OCI-LY3 (cell line): ENCODE measurements at regions not wholly inside any gene's neighbourhood (a gene's known extent, or its start where the extent isn't known, plus 50 kb on each side); places are given as distances from the start of the nearest gene placed in this dataset.
"Not testable (repeated sequence)": the region's sequence is repeated elsewhere in the genome, so short reads cannot be mapped to it uniquely, and the experiment has no call there.

Experiments
- H2AFZ ChIP-seq: fragments of 200-600, 300-600 bp; shearing (Covaris generic); 2 replicates; pipeline ENCODE4 v1.6.0; 2014; ENCODE audit warnings: antibody characterized with exemption, low read depth, low read length
- H3K27ac ChIP-seq: fragments of 200-600, 300-600 bp; sonication (generic); 2 replicates; pipeline ENCODE4 v1.5.1; 2014; ENCODE audit warnings: mild to moderate bottlenecking, low read length, moderate library complexity, mixed read lengths
- H3K27me3 ChIP-seq: fragments of 200-600, 300-600 bp; sonication (generic); 2 replicates; pipeline ENCODE4 v1.6.1; 2014; ENCODE audit warnings: low read depth, low read length, mixed read lengths
- H3K36me3 ChIP-seq: fragments of 200-600, 300-600 bp; sonication (generic); replicated peaks from 2 replicates; pipeline ENCODE3; 2014; ENCODE audit warnings: low read depth, low read length, mixed read lengths
- H3K4me1 ChIP-seq: fragments of 300-600, 200-600 bp; sonication (generic); 2 replicates; pipeline ENCODE4 v1.6.1; 2014; ENCODE audit warnings: low read length, mixed read lengths
- H3K4me2 ChIP-seq: fragments of 200-600, 300-600 bp; sonication (generic); 2 replicates; pipeline ENCODE4 v1.6.1; 2014; ENCODE audit warnings: low read length, mixed read lengths
- H3K4me3 ChIP-seq: fragments of 300-600, 200-600 bp; sonication (generic); 2 replicates; pipeline ENCODE4 v1.5.1; 2014; ENCODE audit warnings: antibody characterized with exemption, mild to moderate bottlenecking, low read length, moderate library complexity
- H3K79me2 ChIP-seq: fragments of 300-600, 200-600 bp; shearing (Covaris generic); 2 replicates; pipeline ENCODE4 v1.6.1; 2014; ENCODE audit warnings: mild to moderate bottlenecking, low read length, mixed read lengths
- H3K9ac ChIP-seq: fragments of 300-600, 200-600 bp; shearing (Covaris generic); 2 replicates; pipeline ENCODE4 v1.6.0; 2014; ENCODE audit warnings: mild to moderate bottlenecking, low read length, moderate library complexity
- H3K9me3 ChIP-seq: fragments of 200-600, 300-600 bp; shearing (Covaris generic); 2 replicates; pipeline ENCODE4 v1.6.1; 2014; ENCODE audit warnings: low read length, mixed read lengths; ENCODE audit not compliant: insufficient read depth
- H4K20me1 ChIP-seq: fragments of 200-600, 300-600 bp; sonication (generic); 2 replicates; pipeline ENCODE4 v1.6.1; 2016; ENCODE audit warnings: low read length, mixed read lengths; ENCODE audit not compliant: insufficient read depth
- EZH2phosphoT487 ChIP-seq: fragments of 200-600 bp; shearing (Covaris generic); IDR thresholded peaks from 2 replicates; pipeline ENCODE4 v1.6.1; 2018; ENCODE audit warnings: antibody characterized with exemption, mixed run types, low read depth
- TF ChIP-seq, protein P1 (sequence below): fragments of 200-600, 300-600 bp; sonication (generic); IDR thresholded peaks from 2 replicates; pipeline ENCODE4 v1.5.1; 2014; ENCODE audit warnings: antibody characterized with exemption, low read length, low read depth

DNA sequence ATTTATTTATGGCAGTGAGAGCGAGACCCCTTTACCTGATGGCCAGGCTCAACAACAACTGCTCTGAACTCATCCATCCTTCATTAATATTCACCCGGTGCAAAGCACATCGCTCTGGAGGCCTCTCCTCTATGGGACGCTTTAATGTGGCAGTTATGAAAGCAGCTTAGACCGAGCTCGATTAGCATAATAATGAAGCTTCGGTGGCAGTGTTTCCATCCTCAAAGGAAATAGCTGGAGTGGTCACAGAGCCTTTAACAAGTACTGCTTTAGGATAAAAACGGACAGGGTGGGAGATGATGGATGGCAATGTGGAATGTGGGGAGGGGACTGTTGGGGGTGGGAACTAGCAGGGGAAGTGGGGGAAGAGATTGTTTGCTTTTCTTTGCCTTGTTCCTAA is 243.9 kb downstream of the SLC4A3 start:
- no peaks in the 10 kb centered on the region for H4K20me1 ChIP-seq
- no peak overlapping the region for H2AFZ ChIP-seq
- no peaks in the 10 kb centered on the region for H3K27me3 ChIP-seq
- H3K36me3 ChIP-seq: no peaks in the 10 kb centered on the region
- H3K79me2 ChIP-seq: no peaks in the 10 kb centered on the region
- no peak overlapping the region for H3K27ac ChIP-seq
- H3K4me3 ChIP-seq: no peak overlapping the region
- H3K4me2 ChIP-seq: no peak overlapping the region
- no peaks in the 10 kb centered on the region for H3K9me3 ChIP-seq
- H3K9ac ChIP-seq: no peak overlapping the region
- TF ChIP-seq, protein P1, sequence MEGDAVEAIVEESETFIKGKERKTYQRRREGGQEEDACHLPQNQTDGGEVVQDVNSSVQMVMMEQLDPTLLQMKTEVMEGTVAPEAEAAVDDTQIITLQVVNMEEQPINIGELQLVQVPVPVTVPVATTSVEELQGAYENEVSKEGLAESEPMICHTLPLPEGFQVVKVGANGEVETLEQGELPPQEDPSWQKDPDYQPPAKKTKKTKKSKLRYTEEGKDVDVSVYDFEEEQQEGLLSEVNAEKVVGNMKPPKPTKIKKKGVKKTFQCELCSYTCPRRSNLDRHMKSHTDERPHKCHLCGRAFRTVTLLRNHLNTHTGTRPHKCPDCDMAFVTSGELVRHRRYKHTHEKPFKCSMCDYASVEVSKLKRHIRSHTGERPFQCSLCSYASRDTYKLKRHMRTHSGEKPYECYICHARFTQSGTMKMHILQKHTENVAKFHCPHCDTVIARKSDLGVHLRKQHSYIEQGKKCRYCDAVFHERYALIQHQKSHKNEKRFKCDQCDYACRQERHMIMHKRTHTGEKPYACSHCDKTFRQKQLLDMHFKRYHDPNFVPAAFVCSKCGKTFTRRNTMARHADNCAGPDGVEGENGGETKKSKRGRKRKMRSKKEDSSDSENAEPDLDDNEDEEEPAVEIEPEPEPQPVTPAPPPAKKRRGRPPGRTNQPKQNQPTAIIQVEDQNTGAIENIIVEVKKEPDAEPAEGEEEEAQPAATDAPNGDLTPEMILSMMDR: no peak
- TF ChIP-seq EZH2phosphoT487: no peak
- no peaks in the 10 kb centered on the region for H3K4me1 ChIP-seq

DNA sequence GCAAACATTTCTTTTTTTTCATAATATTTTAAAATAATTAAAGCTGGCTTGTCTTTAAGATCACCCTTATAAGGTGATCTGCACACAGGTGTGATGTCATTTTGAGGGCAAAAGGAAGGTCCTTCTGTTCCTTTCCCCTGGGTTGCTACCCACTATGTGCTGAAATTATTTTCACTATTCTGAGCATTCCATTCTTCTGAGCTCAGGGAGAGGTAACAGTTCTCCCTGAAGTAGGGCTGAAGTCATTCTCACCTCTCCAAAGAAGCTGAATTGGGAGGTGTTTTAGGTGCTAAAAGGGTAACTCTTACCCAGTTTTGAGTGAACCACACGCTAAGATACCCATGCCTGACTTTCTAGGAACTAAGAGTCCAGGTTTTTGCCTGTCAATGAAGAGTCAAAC is 247.6 kb downstream of the SLC4A3 start:
- no peak overlapping the region for H2AFZ ChIP-seq
- no peaks in the 10 kb centered on the region for H3K9me3 ChIP-seq
- no peaks in the 10 kb centered on the region for H3K27me3 ChIP-seq
- no peaks in the 10 kb centered on the region for H3K79me2 ChIP-seq
- no peaks in the 10 kb centered on the region for H3K4me1 ChIP-seq
- TF ChIP-seq, protein P1: no peak
- no peak for TF ChIP-seq EZH2phosphoT487
- no peaks in the 10 kb centered on the region for H4K20me1 ChIP-seq
- H3K4me2 ChIP-seq: no peak overlapping the region
- no peak overlapping the region for H3K27ac ChIP-seq
- H3K4me3 ChIP-seq: no peak overlapping the region
- H3K9ac ChIP-seq: no peak overlapping the region
- H3K36me3 ChIP-seq: no peaks in the 10 kb centered on the region

DNA sequence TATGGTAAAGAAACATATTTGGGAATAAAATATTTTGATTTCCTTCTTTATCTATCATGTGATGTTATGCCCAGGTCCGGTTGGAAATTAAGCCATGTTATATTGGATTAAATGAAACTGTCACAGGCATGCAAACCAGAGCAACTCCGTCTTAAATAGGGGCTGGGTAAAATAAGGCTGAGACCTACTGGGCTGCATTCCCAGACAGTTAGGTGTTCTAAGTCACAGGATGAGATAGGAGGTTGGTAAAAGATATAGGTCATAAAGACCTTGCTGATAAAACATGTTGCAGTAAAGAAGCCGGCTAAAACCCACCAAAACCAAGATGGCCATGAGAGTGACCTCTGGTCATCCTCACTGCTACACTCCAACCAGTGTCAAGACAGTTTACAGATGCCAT is 248.6 kb downstream of the SLC4A3 start:
- H4K20me1 ChIP-seq, H3K27me3 ChIP-seq, H3K36me3 ChIP-seq, H3K4me1 ChIP-seq, H3K4me3 ChIP-seq, H3K27ac ChIP-seq, H3K9ac ChIP-seq, H3K4me2 ChIP-seq, H2AFZ ChIP-seq, H3K79me2 ChIP-seq, H3K9me3 ChIP-seq: not testable (repeated sequence)

DNA sequence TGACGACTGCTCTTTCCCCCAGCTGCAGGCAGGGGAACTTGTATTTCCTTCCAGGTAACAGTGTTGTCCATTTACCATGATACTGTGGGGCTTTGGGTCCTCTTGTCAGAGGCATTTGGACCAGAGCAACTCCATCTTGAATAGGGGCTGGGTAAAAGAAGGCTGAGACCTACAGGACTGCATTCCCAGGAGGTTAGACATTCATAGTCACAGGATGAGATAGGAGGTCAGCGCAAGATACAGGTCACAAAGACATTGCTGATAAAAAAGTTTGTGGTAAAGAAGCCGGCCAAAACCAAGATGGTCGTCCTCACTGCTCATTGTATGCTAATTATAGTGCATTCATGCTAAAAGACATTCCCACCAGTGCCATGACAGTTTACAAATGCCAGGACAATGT is 249.5 kb downstream of the SLC4A3 start:
- no peaks in the 10 kb centered on the region for H4K20me1 ChIP-seq
- no peak overlapping the region for H3K4me2 ChIP-seq
- H3K4me1 ChIP-seq: no peaks in the 10 kb centered on the region
- H3K27ac ChIP-seq: no peak overlapping the region
- TF ChIP-seq, protein P1: no peak
- TF ChIP-seq EZH2phosphoT487: no peak
- no peaks in the 10 kb centered on the region for H3K27me3 ChIP-seq
- H3K4me3 ChIP-seq: no peak overlapping the region
- no peak overlapping the region for H2AFZ ChIP-seq
- no peaks in the 10 kb centered on the region for H3K36me3 ChIP-seq
- no peaks in the 10 kb centered on the region for H3K9me3 ChIP-seq
- no peak overlapping the region for H3K9ac ChIP-seq
- H3K79me2 ChIP-seq: no peaks in the 10 kb centered on the region

DNA sequence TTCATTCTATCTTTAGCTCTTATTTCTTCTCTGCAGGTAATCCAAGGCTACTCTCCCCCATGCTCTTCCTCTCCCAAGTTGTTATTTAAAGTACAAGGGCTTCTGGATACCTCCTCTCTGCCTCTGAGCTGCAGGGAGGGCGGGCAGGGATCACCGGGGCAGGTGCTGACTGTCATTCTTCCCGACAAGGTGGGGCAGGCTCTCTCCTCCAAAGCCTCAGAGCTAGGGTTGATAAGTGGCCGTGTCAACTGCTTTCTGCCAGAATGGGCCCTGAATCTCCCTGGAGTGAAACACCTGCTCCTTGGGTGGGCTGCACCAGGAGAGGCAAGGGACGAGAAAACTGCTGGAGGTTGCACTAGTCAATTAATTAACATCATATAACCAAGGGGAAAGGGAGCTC is 250.3 kb downstream of the SLC4A3 start:
- Histone ChIP-seq H3K9ac (no peak overlapping the region), H3K4me3 (no peak overlapping the region), H3K27ac (no peak overlapping the region), H3K4me2 (no peak overlapping the region), H4K20me1 (no peaks in the 10 kb centered on the region), H2AFZ (no peak overlapping the region), H3K27me3 (no peaks in the 10 kb centered on the region), H3K4me1 (no peaks in the 10 kb centered on the region), H3K36me3 (no peaks in the 10 kb centered on the region), H3K79me2 (no peaks in the 10 kb centered on the region), H3K9me3 (no peaks in the 10 kb centered on the region)
- TF ChIP-seq EZH2phosphoT487: no peak
- TF ChIP-seq, protein P1: no peak
